Mucosa of rectum (tissue), 2 donors: ENCODE measurements at regions not wholly inside any gene's neighbourhood (a gene's known extent, or its start where the extent isn't known, plus 50 kb on each side); places are given as distances from the start of the nearest gene placed in this dataset.

Source experiments
- H3K27ac ChIP-seq, 2 donors: one replicate each; pipeline ENCODE4 v1.7.0; 2013; ENCODE audit warnings: inconsistent platforms in 2 of 2, low read depth in 2 of 2, low read length in 2 of 2
- H3K27me3 ChIP-seq, 2 donors: one replicate each; pipeline ENCODE4 v1.7.0; 2013; ENCODE audit warnings: low read length in 2 of 2; ENCODE audit not compliant: control insufficient read depth in 2 of 2, insufficient read depth in 2 of 2
- H3K36me3 ChIP-seq, 2 donors: one replicate each; pipeline ENCODE4 v1.7.0; 2013; ENCODE audit warnings: low read length in 2 of 2; ENCODE audit not compliant: control insufficient read depth in 2 of 2, insufficient read depth in 2 of 2
- H3K4me1 ChIP-seq, 2 donors: one replicate each; pipeline ENCODE4 v1.7.0; 2013; ENCODE audit warnings: low read length in 2 of 2, mild to moderate bottlenecking in 1 of 2; ENCODE audit not compliant: control insufficient read depth in 2 of 2, insufficient read depth in 2 of 2
- H3K4me3 ChIP-seq, 2 donors: one replicate each; pipeline ENCODE4 v1.7.0; 2013; ENCODE audit warnings: low read length in 2 of 2
- H3K9ac ChIP-seq, 2 donors: one replicate each; pipeline ENCODE4 v1.7.0; 2013; ENCODE audit warnings: low read length in 2 of 2, low read depth in 1 of 2, mild to moderate bottlenecking in 1 of 2
- H3K9me3 ChIP-seq, 2 donors: one replicate each; pipeline ENCODE4 v1.7.0; 2013; ENCODE audit warnings: low read length in 2 of 2; ENCODE audit not compliant: control insufficient read depth in 2 of 2
- donor health status: healthy.
- donor health status: Normal muscosa, but diverticular disease.

DNA sequence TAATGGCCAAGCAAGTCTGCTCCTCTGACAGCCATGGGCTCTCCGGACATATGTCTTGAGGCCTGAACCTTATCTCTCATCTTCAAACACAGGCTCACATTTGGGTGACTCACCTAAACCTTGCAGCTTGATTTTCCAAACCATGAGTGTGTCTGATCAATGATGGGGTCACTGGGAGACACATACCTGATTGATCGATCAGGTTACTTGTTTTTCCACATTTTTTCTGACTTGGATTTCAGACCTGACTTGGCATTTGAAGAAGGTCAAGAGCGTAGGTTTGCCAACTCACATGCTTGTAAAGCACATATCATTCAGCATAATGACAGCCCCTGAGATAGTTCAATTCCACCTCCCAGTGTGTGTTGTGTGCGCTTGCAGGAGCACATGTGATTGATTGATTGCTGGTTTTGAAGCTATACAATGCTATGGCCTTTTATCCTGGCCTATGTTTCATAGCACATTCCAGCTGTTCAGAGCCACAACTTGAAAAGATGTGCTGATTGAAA, 116.7 kb upstream of the KIRREL3 start:
- Histone ChIP-seq H3K36me3 (no peaks in the 10 kb centered on the region), H3K4me1 (no peaks in the 10 kb centered on the region), H3K4me3 (no peak overlapping the region), H3K9ac (no peak overlapping the region), H3K27me3 (no peaks in the 10 kb centered on the region), H3K9me3 (no peaks in the 10 kb centered on the region), H3K27ac (no peak overlapping the region)

DNA sequence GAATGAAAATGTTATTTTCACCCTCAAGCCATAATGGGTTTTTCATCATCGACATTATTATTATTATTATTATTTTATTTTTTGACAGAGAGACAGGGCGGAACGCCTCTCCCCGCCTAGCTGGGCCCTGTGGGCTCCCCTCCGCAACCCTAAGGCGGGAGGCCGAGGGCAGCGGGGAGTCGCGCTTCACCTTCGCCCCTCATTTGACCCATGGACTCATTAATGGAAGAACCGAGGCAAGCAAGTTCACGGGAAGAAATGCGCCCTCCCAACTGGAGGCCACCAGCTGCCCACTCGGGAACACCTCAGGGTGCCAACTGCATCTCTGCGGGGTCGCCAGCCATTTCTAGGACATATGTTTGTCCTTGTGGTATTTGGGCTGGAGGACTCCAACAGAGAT, 115.3 kb upstream of the KIRREL3 start:
- H3K9me3 ChIP-seq = no peaks in the 10 kb centered on the region
- no peak overlapping the region for H3K4me3 ChIP-seq
- H3K27me3 ChIP-seq = no peaks in the 10 kb centered on the region
- no peak overlapping the region for H3K27ac ChIP-seq
- no peak overlapping the region for H3K9ac ChIP-seq
- H3K4me1 ChIP-seq = no peaks in the 10 kb centered on the region
- H3K36me3 ChIP-seq = no peaks in the 10 kb centered on the region

DNA sequence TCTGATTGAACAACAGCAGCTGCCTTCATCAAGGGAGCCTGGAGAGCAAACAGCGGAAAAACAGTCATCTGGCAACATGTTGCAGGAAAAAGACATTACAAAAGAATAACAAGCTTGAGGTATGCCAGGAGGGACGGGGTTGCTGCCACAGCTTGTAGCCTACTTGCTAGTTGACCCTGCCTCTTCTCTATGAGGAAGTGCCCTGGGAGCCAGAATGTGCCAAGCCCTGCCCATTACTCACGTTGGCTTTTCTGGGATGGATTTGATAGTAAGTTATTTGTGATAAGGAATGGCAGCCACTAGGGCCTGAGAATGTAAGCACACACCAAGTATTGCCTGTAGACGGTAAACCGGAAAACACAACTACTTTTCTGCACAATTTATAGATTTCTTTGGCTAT, 113.5 kb upstream of the KIRREL3 start:
- Histone ChIP-seq H3K27ac (no peak overlapping the region), H3K9me3 (no peaks in the 10 kb centered on the region), H3K4me3 (no peak overlapping the region)

DNA sequence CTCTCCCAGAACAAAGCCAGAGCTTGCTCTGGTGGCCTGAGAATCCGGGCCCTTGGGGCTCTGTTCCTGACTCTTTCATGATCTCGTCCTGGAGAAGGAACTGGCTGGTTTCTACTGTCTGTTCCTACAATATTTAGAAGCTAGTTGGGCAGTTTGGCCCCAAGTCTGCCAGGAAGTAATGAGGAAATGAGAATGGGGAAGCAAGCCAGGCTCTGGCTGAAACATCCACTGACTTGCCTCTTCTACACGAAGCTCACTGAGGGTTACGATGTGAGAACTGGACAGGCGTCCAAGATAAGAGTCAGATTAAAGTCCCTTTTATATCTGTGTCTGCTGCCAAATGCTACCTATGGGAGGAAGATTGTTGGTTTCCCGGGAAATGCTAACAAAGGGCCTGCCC, 110.0 kb upstream of the KIRREL3 start:
- no peaks in the 10 kb centered on the region for H3K4me1 ChIP-seq
- no peaks in the 10 kb centered on the region for H3K9me3 ChIP-seq
- no peaks in the 10 kb centered on the region for H3K36me3 ChIP-seq
- H3K4me3 ChIP-seq = no peak overlapping the region
- H3K27ac ChIP-seq = no peak overlapping the region
- no peak overlapping the region for H3K9ac ChIP-seq
- H3K27me3 ChIP-seq = no peaks in the 10 kb centered on the region

More for the DNA sequence above, 113.5 kb upstream of the KIRREL3 start:
- Histone ChIP-seq H3K36me3 (no peaks in the 10 kb centered on the region), H3K9ac (no peak overlapping the region), H3K27me3 (no peaks in the 10 kb centered on the region), H3K4me1 (no peaks in the 10 kb centered on the region)

DNA sequence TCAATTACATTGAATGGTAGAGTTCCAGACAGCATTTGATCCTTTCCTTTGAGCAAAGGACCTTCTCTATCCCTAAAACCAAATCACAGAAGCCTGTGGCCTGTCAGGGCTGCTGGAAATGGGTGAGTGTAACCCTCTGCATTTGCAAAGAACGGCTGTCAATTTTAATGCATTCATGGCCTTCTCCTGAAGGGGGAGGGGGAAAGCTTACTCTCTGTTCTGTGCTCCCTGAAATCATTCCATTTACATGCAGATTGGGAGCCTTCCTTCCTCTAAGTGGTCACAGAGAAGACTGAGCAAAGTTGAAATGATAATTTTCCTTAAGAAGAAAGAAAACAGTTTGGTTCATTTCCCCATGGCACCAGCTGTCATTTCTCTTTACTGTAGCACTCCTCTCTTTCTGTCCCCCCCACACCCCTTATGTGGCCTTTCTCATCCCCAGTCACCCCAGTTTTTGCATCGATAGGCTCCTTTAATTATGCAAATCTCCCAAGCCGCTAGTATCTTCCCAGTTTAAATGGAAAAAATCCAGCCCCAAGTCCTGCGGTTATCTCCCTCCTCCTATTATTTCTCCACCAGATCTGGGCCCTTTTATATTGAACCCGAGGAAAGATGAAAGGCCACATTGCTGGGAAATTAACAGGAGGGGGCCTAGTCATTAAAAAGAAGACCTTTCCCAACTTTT, 109.4 kb upstream of the KIRREL3 start:
- Histone ChIP-seq H3K9ac (no peak overlapping the region), H3K9me3 (no peaks in the 10 kb centered on the region), H3K4me1 (no peaks in the 10 kb centered on the region), H3K27ac (no peak overlapping the region), H3K36me3 (no peaks in the 10 kb centered on the region), H3K4me3 (no peak overlapping the region), H3K27me3 (no peaks in the 10 kb centered on the region)

DNA sequence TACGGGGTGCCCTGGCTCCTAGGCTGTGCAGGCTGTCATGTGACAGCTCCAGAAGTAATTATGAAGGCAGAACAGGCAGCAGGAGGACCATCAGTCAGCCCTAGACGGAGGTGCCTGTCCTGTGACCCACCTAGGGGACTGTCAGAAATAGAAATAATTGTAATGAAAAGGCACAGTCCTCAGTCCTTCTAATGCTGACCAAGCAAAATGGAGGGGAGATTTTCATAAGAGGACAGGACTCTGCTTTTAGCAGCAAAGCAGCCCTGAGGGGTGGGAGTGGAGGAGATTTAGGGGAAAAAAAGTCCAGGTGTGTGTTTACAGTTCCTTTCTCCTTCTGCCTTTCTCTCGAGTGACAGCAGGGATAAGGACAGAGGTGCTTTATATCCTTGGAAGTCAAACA, 108.3 kb upstream of the KIRREL3 start:
- no peaks in the 10 kb centered on the region for H3K9me3 ChIP-seq

DNA sequence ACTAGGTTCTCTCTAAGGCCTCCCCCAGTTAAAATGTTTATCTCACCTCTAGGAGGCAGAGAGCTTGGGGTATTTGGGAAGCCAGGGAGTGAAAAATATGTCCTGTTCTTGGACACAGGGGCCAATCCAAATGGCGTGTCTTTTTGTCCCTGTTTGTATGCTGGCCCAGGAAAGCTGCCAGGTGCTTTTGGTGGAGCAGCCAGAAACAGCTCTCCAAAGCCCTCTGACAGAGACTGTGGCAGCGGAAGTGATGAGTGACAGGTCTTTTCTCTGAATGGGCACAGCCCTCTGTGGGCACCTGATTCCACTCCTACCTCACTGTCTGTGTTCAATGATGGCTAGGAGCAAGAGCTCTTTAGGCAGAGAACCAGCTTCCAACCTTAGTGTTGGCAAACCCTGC, 106.4 kb upstream of the KIRREL3 start:
- Histone ChIP-seq H3K27ac (no peak overlapping the region), H3K36me3 (no peaks in the 10 kb centered on the region), H3K9me3 (no peaks in the 10 kb centered on the region), H3K9ac (no peak overlapping the region), H3K4me3 (no peak overlapping the region), H3K4me1 (no peaks in the 10 kb centered on the region), H3K27me3 (no peaks in the 10 kb centered on the region)

More for the DNA sequence above, 108.3 kb upstream of the KIRREL3 start:
- H3K36me3 ChIP-seq = no peaks in the 10 kb centered on the region
- H3K4me1 ChIP-seq = no peaks in the 10 kb centered on the region
- no peak overlapping the region for H3K4me3 ChIP-seq
- no peak overlapping the region for H3K27ac ChIP-seq
- no peaks in the 10 kb centered on the region for H3K27me3 ChIP-seq
- H3K9ac ChIP-seq = no peak overlapping the region

DNA sequence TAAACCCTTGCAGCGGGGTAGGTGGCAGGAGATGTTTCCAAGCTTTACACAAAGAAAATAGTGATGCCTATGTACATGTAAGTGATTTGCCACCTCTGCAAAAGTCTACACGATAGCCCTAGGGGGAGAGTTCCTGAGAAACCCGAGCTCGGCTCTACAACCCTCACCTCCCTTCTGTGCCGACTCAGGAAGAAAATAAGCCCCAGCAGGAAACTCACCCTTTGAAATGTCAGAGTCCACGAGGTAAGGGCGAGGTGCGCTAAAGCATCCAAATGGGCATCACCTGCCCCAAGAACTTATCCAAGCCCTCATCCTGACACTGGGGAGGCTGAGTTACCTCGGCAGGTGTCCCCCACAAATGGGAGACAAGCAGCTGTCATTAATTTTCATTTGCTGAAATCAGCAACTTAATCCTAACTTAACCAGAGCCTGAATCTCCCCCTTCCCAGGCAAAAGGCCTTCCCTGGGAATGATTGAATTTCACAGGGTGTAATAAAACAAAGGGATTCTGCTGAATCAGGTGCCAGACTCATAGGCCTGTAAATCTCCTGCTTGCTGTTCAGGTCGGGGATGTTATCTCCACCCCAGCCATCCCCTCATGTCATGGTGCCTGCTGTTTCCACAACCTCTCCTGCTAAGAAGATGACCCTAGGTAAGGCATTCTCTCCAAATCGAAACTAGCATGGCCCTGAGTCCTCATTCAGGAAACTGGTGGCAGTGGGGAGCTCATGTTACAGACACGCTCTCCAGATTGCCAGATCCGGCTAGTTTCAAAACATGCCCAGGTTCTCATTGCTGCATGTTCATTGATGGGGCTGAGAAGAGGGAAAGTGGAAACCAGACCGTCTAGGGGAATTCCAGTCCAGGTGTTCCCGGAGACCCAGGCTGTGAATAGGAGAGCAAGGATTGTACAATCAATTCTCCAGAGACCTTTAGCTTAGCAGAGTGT, 105.3 kb upstream of the KIRREL3 start:
- no peaks in the 10 kb centered on the region for H3K36me3 ChIP-seq
- H3K4me3 ChIP-seq = no peak overlapping the region
- no peaks in the 10 kb centered on the region for H3K9me3 ChIP-seq
- no peak overlapping the region for H3K27ac ChIP-seq
- no peak overlapping the region for H3K9ac ChIP-seq
- H3K4me1 ChIP-seq = no peaks in the 10 kb centered on the region
- no peaks in the 10 kb centered on the region for H3K27me3 ChIP-seq

DNA sequence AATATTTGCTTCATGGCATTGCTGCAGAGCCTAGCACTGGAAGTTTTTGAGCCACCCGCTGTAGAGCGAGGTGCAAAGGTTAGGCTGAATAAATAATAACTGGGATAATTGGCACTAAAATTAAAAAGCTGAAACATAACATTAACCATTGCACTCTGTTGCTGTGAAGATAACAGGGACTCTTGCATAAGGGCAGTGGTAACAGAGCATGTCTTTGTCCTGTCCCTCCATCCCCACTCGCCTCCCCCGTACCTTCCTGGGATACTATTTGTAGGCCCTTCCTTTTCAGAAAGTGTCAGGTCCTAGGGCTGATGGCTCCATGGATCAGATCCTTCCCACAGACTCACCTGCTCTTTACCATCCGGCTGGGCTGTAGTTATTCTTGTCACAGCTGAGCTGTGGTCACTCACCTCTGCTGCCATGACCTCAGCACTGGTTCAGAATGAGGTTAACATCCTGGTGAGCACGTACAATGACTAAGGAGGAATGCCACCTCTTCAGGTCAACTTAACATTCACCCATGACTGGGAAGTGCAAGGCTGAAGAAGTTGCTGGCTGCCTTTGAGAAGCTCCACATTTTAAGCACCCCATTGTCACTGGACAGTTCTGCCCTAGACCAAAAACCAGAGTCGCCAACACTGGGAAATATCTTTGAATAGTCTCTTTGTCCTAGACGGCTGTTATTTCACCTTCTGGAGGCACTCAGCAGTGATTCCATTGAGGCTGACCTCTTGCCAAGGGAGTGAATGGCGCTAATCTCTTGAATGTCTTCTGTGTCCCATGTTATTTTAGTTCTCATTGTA, 103.2 kb upstream of the KIRREL3 start:
- no peaks in the 10 kb centered on the region for H3K36me3 ChIP-seq
- H3K4me1 ChIP-seq = no peaks in the 10 kb centered on the region
- H3K4me3 ChIP-seq = no peak overlapping the region
- H3K27me3 ChIP-seq = no peaks in the 10 kb centered on the region
- H3K27ac ChIP-seq = no peak overlapping the region
- H3K9ac ChIP-seq = no peak overlapping the region
- H3K9me3 ChIP-seq = no peaks in the 10 kb centered on the region
